Osteocyte (in vitro differentiated cells): ENCODE measurements at regions not wholly inside any gene's neighbourhood (a gene's known extent, or its start where the extent isn't known, plus 50 kb on each side); places are given as distances from the start of the nearest gene placed in this dataset.

ENCODE experiments used
- DNase-seq: peaks from one replicate; pipeline ENCODE4 v3.0.0; 2021; ENCODE audit warnings: mixed read lengths; ENCODE audit not compliant: unreplicated experiment; ENCODE audit errors: extremely low spot score
- H3K27ac Mint-ChIP-seq: one replicate; pipeline ENCODE4 v1.8.0; 2021; ENCODE audit warnings: mild to moderate bottlenecking, mixed read lengths; ENCODE audit not compliant: unreplicated experiment
- H3K27me3 Mint-ChIP-seq: one replicate; pipeline ENCODE4 v1.8.0; 2021; ENCODE audit warnings: mixed read lengths; ENCODE audit not compliant: unreplicated experiment
- H3K36me3 Mint-ChIP-seq: one replicate; pipeline ENCODE4 v1.8.0; 2021; ENCODE audit warnings: mixed read lengths; ENCODE audit not compliant: unreplicated experiment
- H3K4me1 Mint-ChIP-seq: one replicate; pipeline ENCODE4 v1.8.0; 2021; ENCODE audit warnings: mixed read lengths; ENCODE audit not compliant: unreplicated experiment
- H3K4me3 Mint-ChIP-seq: one replicate; pipeline ENCODE4 v1.8.0; 2021; ENCODE audit warnings: mild to moderate bottlenecking, moderate library complexity, mixed read lengths; ENCODE audit not compliant: unreplicated experiment
- H3K9me3 Mint-ChIP-seq: one replicate; pipeline ENCODE4 v1.8.0; 2021; ENCODE audit warnings: mixed read lengths; ENCODE audit not compliant: unreplicated experiment
- TF ChIP-seq, protein P1 (sequence below): fragments of 200-600 bp; sonication (generic); IDR thresholded peaks from 2 replicates; pipeline ENCODE4 v1.5.0; 2021; ENCODE audit warnings: antibody characterized with exemption, mild to moderate bottlenecking, moderate library complexity

DNA sequence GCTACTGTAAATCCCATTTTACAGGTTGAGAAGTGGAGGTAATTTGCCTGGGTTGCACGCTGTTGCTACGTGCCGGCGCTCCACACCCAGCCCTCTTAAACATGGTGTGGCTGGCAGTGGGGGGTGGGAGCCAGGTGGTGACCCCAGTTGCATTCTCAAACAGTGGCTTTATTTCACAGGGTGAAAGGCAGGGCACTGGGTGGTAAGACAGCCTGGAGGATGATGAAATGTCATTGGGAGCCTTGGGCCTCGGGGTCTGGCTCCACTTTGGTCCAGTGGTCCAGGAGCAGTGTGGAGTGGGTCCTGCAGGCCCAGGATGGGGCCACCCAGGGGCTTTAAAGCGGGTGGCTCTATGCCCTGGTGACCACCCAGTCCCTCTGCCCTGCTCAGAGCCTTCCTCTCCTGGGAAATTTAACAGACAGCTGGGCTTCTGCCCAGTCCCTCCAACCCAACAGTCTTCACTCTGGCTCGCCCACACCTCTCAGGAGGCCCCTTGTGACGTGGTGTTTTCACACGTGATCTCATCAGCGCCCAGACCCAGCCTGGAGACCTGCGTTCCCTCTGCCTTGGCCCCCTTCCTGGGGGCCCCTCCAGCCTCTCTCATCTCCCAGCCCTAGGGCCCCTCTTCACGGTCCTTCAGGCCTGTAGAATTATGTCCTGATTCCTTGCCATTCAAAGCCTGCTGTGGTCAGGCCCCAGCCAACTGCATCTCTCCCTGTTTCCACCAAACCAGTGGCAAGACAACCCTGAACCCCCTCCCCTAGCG, 92.5 kb downstream of the INHBB start:
- Mint-ChIP-seq H3K9me3 (no peaks in the 10 kb centered on the region), H3K4me3 (no peak overlapping the region), H3K4me1 (peaks cover 10% of the 10 kb centered on the region), H3K27me3 (peaks cover 66% of the 10 kb centered on the region), H3K36me3 (no peaks in the 10 kb centered on the region), H3K27ac (no peak overlapping the region)
- TF ChIP-seq, protein P1, sequence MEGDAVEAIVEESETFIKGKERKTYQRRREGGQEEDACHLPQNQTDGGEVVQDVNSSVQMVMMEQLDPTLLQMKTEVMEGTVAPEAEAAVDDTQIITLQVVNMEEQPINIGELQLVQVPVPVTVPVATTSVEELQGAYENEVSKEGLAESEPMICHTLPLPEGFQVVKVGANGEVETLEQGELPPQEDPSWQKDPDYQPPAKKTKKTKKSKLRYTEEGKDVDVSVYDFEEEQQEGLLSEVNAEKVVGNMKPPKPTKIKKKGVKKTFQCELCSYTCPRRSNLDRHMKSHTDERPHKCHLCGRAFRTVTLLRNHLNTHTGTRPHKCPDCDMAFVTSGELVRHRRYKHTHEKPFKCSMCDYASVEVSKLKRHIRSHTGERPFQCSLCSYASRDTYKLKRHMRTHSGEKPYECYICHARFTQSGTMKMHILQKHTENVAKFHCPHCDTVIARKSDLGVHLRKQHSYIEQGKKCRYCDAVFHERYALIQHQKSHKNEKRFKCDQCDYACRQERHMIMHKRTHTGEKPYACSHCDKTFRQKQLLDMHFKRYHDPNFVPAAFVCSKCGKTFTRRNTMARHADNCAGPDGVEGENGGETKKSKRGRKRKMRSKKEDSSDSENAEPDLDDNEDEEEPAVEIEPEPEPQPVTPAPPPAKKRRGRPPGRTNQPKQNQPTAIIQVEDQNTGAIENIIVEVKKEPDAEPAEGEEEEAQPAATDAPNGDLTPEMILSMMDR: no peak
- DNase-seq: no peak

- peaks cover 71% of the 10 kb centered on the region for H3K27me3 Mint-ChIP-seq
- H3K27ac Mint-ChIP-seq: no peak overlapping the region
- H3K4me1 Mint-ChIP-seq: peaks cover 10% of the 10 kb centered on the region
Measured at GRCh38 chr2:120439067-120439368, 93.1 kb downstream of the INHBB start.

GRCh38 chr2:120439637-120440384, 93.9 kb downstream of the INHBB start:
- no peak overlapping the region for H3K4me3 Mint-ChIP-seq
- H3K36me3 Mint-ChIP-seq: no peaks in the 10 kb centered on the region
- DNase-seq: no peak
- TF ChIP-seq, protein P1: no peak
- peaks cover 10% of the 10 kb centered on the region for H3K4me1 Mint-ChIP-seq
- no peak overlapping the region for H3K27ac Mint-ChIP-seq
- H3K9me3 Mint-ChIP-seq: no peaks in the 10 kb centered on the region
- H3K27me3 Mint-ChIP-seq: peaks cover 76% of the 10 kb centered on the region

More at GRCh38 chr2:120439067-120439368, 93.1 kb downstream of the INHBB start:
- no peaks in the 10 kb centered on the region for H3K36me3 Mint-ChIP-seq
- DNase-seq: no peak
- TF ChIP-seq, protein P1: no peak
- H3K9me3 Mint-ChIP-seq: no peaks in the 10 kb centered on the region
- H3K4me3 Mint-ChIP-seq: no peak overlapping the region

- no peak for DNase-seq
- Mint-ChIP-seq H3K9me3 (no peaks in the 10 kb centered on the region), H3K4me1 (peaks cover 10% of the 10 kb centered on the region), H3K36me3 (no peaks in the 10 kb centered on the region), H3K27ac (no peak overlapping the region), H3K4me3 (no peak overlapping the region), H3K27me3 (peaks cover 78% of the 10 kb centered on the region)
- TF ChIP-seq, protein P1: no peak
Measured at GRCh38 chr2:120440521-120441350, 94.8 kb downstream of the INHBB start.

DNA sequence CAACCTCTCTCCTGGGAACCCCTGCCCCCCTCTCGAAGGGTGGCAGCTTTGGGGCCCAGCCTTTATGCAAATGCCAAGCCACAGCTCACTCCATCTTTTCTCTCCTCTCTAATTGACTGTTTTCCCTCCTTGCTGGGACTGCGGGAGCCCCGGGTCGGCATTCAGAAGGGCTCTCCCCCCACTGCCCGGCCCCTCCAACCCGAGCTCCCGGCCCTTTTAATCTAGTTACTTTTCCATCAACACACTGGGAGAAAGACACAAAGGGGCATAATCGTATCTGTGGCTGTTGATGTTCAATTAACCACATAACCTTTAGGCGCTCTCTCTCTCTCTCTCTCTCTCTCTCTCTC, 95.4 kb downstream of the INHBB start:
- no peaks in the 10 kb centered on the region for H3K9me3 Mint-ChIP-seq
- H3K4me3 Mint-ChIP-seq: no peak overlapping the region
- peaks cover 79% of the 10 kb centered on the region for H3K27me3 Mint-ChIP-seq
- H3K4me1 Mint-ChIP-seq: peaks cover 10% of the 10 kb centered on the region
- no peaks in the 10 kb centered on the region for H3K36me3 Mint-ChIP-seq
- no peak overlapping the region for H3K27ac Mint-ChIP-seq
- no peak for DNase-seq
- TF ChIP-seq, protein P1: no peak
